HEK293 (cell line): ENCODE measurements at regions not wholly inside any gene's neighbourhood (a gene's known extent, or its start where the extent isn't known, plus 50 kb on each side); places are given as distances from the start of the nearest gene placed in this dataset.

ENCODE experiments used
- CTCF ChIA-PET: fragments of 350-600 bp; formaldehyde crosslinking; extraction: SDS; loops from one replicate; lab custom pipeline; 2021; ENCODE audit warnings: antibody characterized with exemption; lab: Yijun Ruan, JAX
- POLR2A ChIA-PET: fragments of 300-600 bp; formaldehyde crosslinking; extraction: SDS; loops from one replicate; lab custom pipeline; 2020; ENCODE audit warnings: antibody characterized with exemption, inconsistent platforms; lab: Yijun Ruan, JAX
- H3K27ac ChIP-seq: fragments of 200-500 bp; sonication (Bioruptor generic); 2 replicates; pipeline ENCODE4 v1.5.1; 2014; ENCODE audit warnings: low read depth, low read length, control low read depth, inconsistent platforms; ENCODE audit errors: extremely low read depth
- H3K36me3 ChIP-seq, 2 experiments: fragments of 200-500 bp in 1 of 2; sonication (Bioruptor generic) in 1 of 2; 1 replicate in 1 of 2; 2 replicates in 1 of 2; pipeline ENCODE4 v1.5.1; 2014 to 2017; ENCODE audit warnings: inconsistent platforms in 2 of 2, low read length in 2 of 2; ENCODE audit not compliant: control insufficient read depth in 2 of 2, insufficient read depth in 1 of 2
- H3K4me1 ChIP-seq: fragments of 200-500 bp; sonication (Bioruptor generic); 2 replicates; pipeline ENCODE4 v1.5.1; 2014; ENCODE audit warnings: mild to moderate bottlenecking, low read length, inconsistent platforms; ENCODE audit not compliant: control insufficient read depth, insufficient read depth
- H3K4me3 ChIP-seq: 2 replicates; pipeline ENCODE4 v1.5.1; 2011; ENCODE audit warnings: low read depth, mild to moderate bottlenecking, control low read depth, low read length, moderate library complexity
- H3K9me3 ChIP-seq: fragments of 200-500 bp; sonication (Bioruptor generic); 2 replicates; pipeline ENCODE4 v1.5.1; 2014; ENCODE audit warnings: low read depth, low read length, inconsistent platforms; ENCODE audit not compliant: control insufficient read depth, insufficient read depth
- BCL11A ChIP-seq: fragments of 450-650 bp; formaldehyde crosslinking; IDR thresholded peaks from 2 replicates; pipeline ENCODE4 v1.5.1; 2016; ENCODE audit warnings: low read depth, missing biosample characterization, missing genetic modification characterization
- BCL6B ChIP-seq: fragments of 450-650 bp; formaldehyde crosslinking; IDR thresholded peaks from 2 replicates; pipeline ENCODE4 v1.5.1; 2017; ENCODE audit warnings: missing biosample characterization, missing genetic modification characterization
- HOXC10 ChIP-seq: sonication (generic); formaldehyde crosslinking; IDR thresholded peaks from 2 replicates; pipeline ENCODE4 v1.8.1; 2023; ENCODE audit warnings: mild to moderate bottlenecking, missing genetic modification reagents
- IKZF3 ChIP-seq: fragments of 450-650 bp; IDR thresholded peaks from 2 replicates; pipeline ENCODE4 v1.5.0; 2018; ENCODE audit warnings: missing biosample characterization, mild to moderate bottlenecking, missing genetic modification characterization, moderate library complexity
- KLF10 ChIP-seq: fragments of 450-650 bp; IDR thresholded peaks from 2 replicates; pipeline ENCODE4 v1.5.1; 2018; ENCODE audit warnings: missing biosample characterization, mild to moderate bottlenecking, missing genetic modification characterization
- KLF16 ChIP-seq: fragments of 450-650 bp; formaldehyde crosslinking; IDR thresholded peaks from 2 replicates; pipeline ENCODE4 v1.5.1; 2017; ENCODE audit warnings: missing biosample characterization, missing genetic modification characterization
- SALL2 ChIP-seq: fragments of 450-650 bp; formaldehyde crosslinking; IDR thresholded peaks from 2 replicates; pipeline ENCODE4 v1.5.0; 2017; ENCODE audit warnings: missing biosample characterization, mild to moderate bottlenecking, missing genetic modification characterization, borderline replicate concordance
- SP7 ChIP-seq: fragments of 450-650 bp; formaldehyde crosslinking; IDR thresholded peaks from 2 replicates; pipeline ENCODE4 v1.5.1; 2016; ENCODE audit warnings: missing biosample characterization, missing genetic modification characterization
- ZBTB17 ChIP-seq: fragments of 450-650 bp; formaldehyde crosslinking; IDR thresholded peaks from 2 replicates; pipeline ENCODE4 v1.5.1; 2016; ENCODE audit warnings: missing biosample characterization, missing genetic modification characterization
- ZFHX2 ChIP-seq: fragments of 450-650 bp; formaldehyde crosslinking; conservative IDR thresholded peaks from 2 replicates; pipeline ENCODE4 v1.5.1; 2016; ENCODE audit warnings: missing biosample characterization, missing genetic modification characterization
- ZNF175 ChIP-seq: fragments of 450-650 bp; formaldehyde crosslinking; IDR thresholded peaks from 2 replicates; pipeline ENCODE4 v1.5.1; 2016; ENCODE audit warnings: missing biosample characterization, missing genetic modification characterization
- ZNF211 ChIP-seq: fragments of 450-650 bp; formaldehyde crosslinking; IDR thresholded peaks from 2 replicates; pipeline ENCODE4 v1.5.1; 2016; ENCODE audit warnings: low read depth, missing biosample characterization, missing genetic modification characterization
- ZNF302 ChIP-seq: fragments of 450-650 bp; formaldehyde crosslinking; IDR thresholded peaks from 2 replicates; pipeline ENCODE4 v1.5.1; 2016; ENCODE audit warnings: missing biosample characterization, missing genetic modification characterization, low read depth
- ZNF394 ChIP-seq: fragments of 450-650 bp; formaldehyde crosslinking; IDR thresholded peaks from 2 replicates; pipeline ENCODE4 v1.5.1; 2016; ENCODE audit warnings: missing biosample characterization, missing genetic modification characterization, mild to moderate bottlenecking, moderate library complexity, borderline replicate concordance
- ZNF416 ChIP-seq: fragments of 450-650 bp; formaldehyde crosslinking; IDR thresholded peaks from 2 replicates; pipeline ENCODE4 v1.5.1; 2016; ENCODE audit warnings: missing biosample characterization, missing genetic modification characterization
- ZNF518A ChIP-seq: fragments of 450-650 bp; formaldehyde crosslinking; conservative IDR thresholded peaks from 2 replicates; pipeline ENCODE4 v1.5.1; 2016; ENCODE audit warnings: low read depth, missing biosample characterization, missing genetic modification characterization
- ZNF555 ChIP-seq: fragments of 450-650 bp; formaldehyde crosslinking; conservative IDR thresholded peaks from 2 replicates; pipeline ENCODE4 v1.5.1; 2017; ENCODE audit warnings: missing biosample characterization, mild to moderate bottlenecking, missing genetic modification characterization, inconsistent platforms
- ZNF621 ChIP-seq: fragments of 450-650 bp; formaldehyde crosslinking; IDR thresholded peaks from 2 replicates; pipeline ENCODE4 v1.5.1; 2017; ENCODE audit warnings: missing biosample characterization, missing genetic modification characterization
- ZNF654 ChIP-seq: fragments of 450-650 bp; formaldehyde crosslinking; IDR thresholded peaks from 2 replicates; pipeline ENCODE4 v1.5.1; 2016; ENCODE audit warnings: low read depth, missing biosample characterization, missing genetic modification characterization
- ZNF768 ChIP-seq: fragments of 450-650 bp; formaldehyde crosslinking; IDR thresholded peaks from 2 replicates; pipeline ENCODE4 v1.5.1; 2018; ENCODE audit warnings: missing biosample characterization, mild to moderate bottlenecking, missing genetic modification characterization
- ZNF792 ChIP-seq: fragments of 450-650 bp; formaldehyde crosslinking; IDR thresholded peaks from 2 replicates; pipeline ENCODE4 v1.5.1; 2016; ENCODE audit warnings: missing biosample characterization, missing genetic modification characterization
- TF ChIP-seq, protein P1 (sequence below): fragments of 450-650 bp; formaldehyde crosslinking; optimal IDR thresholded peaks from 2 replicates; pipeline ENCODE3; 2016; ENCODE audit warnings: missing biosample characterization, mild to moderate bottlenecking, missing genetic modification characterization
- TF ChIP-seq, protein P2 (sequence below): fragments of 450-650 bp; formaldehyde crosslinking; IDR thresholded peaks from 2 replicates; pipeline ENCODE4 v1.5.1; 2016; ENCODE audit warnings: missing biosample characterization, missing genetic modification characterization
- TF ChIP-seq, protein P3 (sequence below): fragments of 450-650 bp; formaldehyde crosslinking; IDR thresholded peaks from 2 replicates; pipeline ENCODE4 v1.5.1; 2016; ENCODE audit warnings: missing biosample characterization, missing genetic modification characterization

- TF ChIP-seq KLF16 (tag by site-specific recombination) = no peak
- no peak for TF ChIP-seq HOXC10
- TF ChIP-seq ZNF555 (tag by site-specific recombination) = no peak
- no peak for TF ChIP-seq IKZF3
- no peak for TF ChIP-seq BCL6B (tag by site-specific recombination)
- TF ChIP-seq, protein P1, sequence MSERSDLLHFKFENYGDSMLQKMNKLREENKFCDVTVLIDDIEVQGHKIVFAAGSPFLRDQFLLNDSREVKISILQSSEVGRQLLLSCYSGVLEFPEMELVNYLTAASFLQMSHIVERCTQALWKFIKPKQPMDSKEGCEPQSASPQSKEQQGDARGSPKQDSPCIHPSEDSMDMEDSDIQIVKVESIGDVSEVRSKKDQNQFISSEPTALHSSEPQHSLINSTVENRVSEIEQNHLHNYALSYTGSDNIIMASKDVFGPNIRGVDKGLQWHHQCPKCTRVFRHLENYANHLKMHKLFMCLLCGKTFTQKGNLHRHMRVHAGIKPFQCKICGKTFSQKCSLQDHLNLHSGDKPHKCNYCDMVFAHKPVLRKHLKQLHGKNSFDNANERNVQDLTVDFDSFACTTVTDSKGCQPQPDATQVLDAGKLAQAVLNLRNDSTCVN (tag by site-specific recombination) = no peak
- no peak for TF ChIP-seq ZNF792 (tag by site-specific recombination)
- TF ChIP-seq BCL11A = no peak
- TF ChIP-seq, protein P2, sequence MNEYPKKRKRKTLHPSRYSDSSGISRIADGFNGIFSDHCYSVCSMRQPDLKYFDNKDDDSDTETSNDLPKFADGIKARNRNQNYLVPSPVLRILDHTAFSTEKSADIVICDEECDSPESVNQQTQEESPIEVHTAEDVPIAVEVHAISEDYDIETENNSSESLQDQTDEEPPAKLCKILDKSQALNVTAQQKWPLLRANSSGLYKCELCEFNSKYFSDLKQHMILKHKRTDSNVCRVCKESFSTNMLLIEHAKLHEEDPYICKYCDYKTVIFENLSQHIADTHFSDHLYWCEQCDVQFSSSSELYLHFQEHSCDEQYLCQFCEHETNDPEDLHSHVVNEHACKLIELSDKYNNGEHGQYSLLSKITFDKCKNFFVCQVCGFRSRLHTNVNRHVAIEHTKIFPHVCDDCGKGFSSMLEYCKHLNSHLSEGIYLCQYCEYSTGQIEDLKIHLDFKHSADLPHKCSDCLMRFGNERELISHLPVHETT (tag by site-specific recombination) = no peak
- TF ChIP-seq ZNF768 (tag by site-specific recombination) = no peak
- no peak for TF ChIP-seq ZNF621 (tag by site-specific recombination)
- TF ChIP-seq ZBTB17 (tag by site-specific recombination) = no peak
- TF ChIP-seq SP7 (tag by site-specific recombination) = no peak
- no peak for TF ChIP-seq KLF10 (tag by site-specific recombination)
- TF ChIP-seq ZNF175 (tag by site-specific recombination) = no peak
- TF ChIP-seq ZNF302 (tag by site-specific recombination) = no peak
- no peak for TF ChIP-seq ZNF394 (tag by site-specific recombination)
- Histone ChIP-seq H3K4me1 (no peaks in the 10 kb centered on the region), H3K4me3 (no peak overlapping the region), H3K9me3 (no peaks in the 10 kb centered on the region), H3K36me3 (no peaks in the 10 kb centered on the region), H3K27ac (no peak overlapping the region)
- CTCF ChIA-PET = no interaction called here
- POLR2A ChIA-PET = no interaction called here
Observed at GRCh38 chr5:171714261-171714660, 71.4 kb upstream of the SMIM23 start.

DNA sequence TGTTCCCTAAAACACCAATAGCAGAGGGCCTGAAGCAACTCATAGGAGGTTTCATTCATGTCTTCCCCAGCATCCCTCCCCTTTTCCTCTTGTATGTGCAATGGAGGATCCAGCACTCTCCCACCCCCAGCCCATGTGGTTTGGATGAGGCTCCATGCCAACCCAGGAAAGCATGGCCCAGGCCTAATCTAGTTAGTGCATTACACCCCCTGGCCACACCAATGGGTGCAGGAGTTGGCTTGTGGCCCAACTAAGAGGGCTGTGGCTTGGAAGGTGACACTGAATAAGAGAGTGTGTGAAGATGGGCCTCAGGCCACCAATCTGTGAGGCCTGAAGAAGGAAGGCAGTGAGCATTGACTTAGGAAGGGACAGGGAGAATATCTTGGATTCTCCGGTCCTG, 70.8 kb upstream of the SMIM23 start:
- no peak overlapping the region for H3K27ac ChIP-seq
- H3K36me3 ChIP-seq = no peaks in the 10 kb centered on the region
- POLR2A ChIA-PET = no interaction called here
- H3K9me3 ChIP-seq = no peaks in the 10 kb centered on the region
- no peaks in the 10 kb centered on the region for H3K4me1 ChIP-seq
- TF ChIP-seq ZFHX2 = no peak
- TF ChIP-seq, protein P3, sequence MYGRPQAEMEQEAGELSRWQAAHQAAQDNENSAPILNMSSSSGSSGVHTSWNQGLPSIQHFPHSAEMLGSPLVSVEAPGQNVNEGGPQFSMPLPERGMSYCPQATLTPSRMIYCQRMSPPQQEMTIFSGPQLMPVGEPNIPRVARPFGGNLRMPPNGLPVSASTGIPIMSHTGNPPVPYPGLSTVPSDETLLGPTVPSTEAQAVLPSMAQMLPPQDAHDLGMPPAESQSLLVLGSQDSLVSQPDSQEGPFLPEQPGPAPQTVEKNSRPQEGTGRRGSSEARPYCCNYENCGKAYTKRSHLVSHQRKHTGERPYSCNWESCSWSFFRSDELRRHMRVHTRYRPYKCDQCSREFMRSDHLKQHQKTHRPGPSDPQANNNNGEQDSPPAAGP (tag by site-specific recombination) = no peak
- no peak for TF ChIP-seq ZNF654
- no peak for TF ChIP-seq ZNF518A (tag by site-specific recombination)
- TF ChIP-seq ZNF416 = no peak
- no peak for TF ChIP-seq SALL2 (tag by site-specific recombination)
- no peak for TF ChIP-seq ZNF211 (tag by site-specific recombination)
- CTCF ChIA-PET = no interaction called here
- no peak overlapping the region for H3K4me3 ChIP-seq
